ENCODE measurements at regions not wholly inside any gene's neighbourhood (a gene's known extent, or its start where the extent isn't known, plus 50 kb on each side); places are given as distances from the start of the nearest gene placed in this dataset.
"Not testable (repeated sequence)": the region's sequence is repeated elsewhere in the genome, so short reads cannot be mapped to it uniquely, and the experiment has no call there.

GRCh38 chr10:70991140-70992124 is 103.1 kb upstream of the PCBD1 start:
- DNase-seq, result no peak

GRCh38 chr10:70992436-70992835 is 104.1 kb upstream of the PCBD1 start:
- no peak for DNase-seq

GRCh38 chr10:70993051-70993450 is 104.7 kb upstream of the PCBD1 start:
- no peak for DNase-seq

GRCh38 chr10:70996549-70996948 is 108.2 kb upstream of the PCBD1 start:
- DNase-seq, result no peak

- DNase-seq, result no peak
Measured at GRCh38 chr10:70997236-70997635, 108.9 kb upstream of the PCBD1 start.

GRCh38 chr10:70998086-70998485 is 109.7 kb upstream of the PCBD1 start:
- DNase-seq, result no peak

GRCh38 chr10:71001470-71001869 is 113.1 kb upstream of the PCBD1 start:
- DNase-seq, result no peak

- no peak for DNase-seq
Measured at GRCh38 chr10:71004176-71005075, 116.1 kb upstream of the PCBD1 start.

- DNase-seq, result no peak
Measured at GRCh38 chr10:71005337-71006305, 117.3 kb upstream of the PCBD1 start.

- no peak for DNase-seq
Measured at GRCh38 chr10:71006506-71006905, 118.1 kb upstream of the PCBD1 start.

GRCh38 chr10:71007516-71007915 is 119.2 kb upstream of the PCBD1 start:
- DNase-seq, result no peak

GRCh38 chr10:71008150-71008549 is 119.8 kb upstream of the PCBD1 start:
- no peak for DNase-seq

GRCh38 chr10:71009126-71009525 is 120.8 kb upstream of the PCBD1 start:
- DNase-seq, result no peak

- no peak for DNase-seq
Measured at GRCh38 chr10:71010730-71011129, 122.4 kb upstream of the PCBD1 start.

GRCh38 chr10:71011141-71011540 is 122.8 kb upstream of the PCBD1 start:
- DNase-seq, result no peak

- no peak for DNase-seq
Measured at GRCh38 chr10:71014021-71014805, 125.8 kb upstream of the PCBD1 start.

- DNase-seq, result no peak
Measured at GRCh38 chr10:71015674-71016073, 127.3 kb upstream of the PCBD1 start.

- DNase-seq, result not testable (repeated sequence)
Measured at GRCh38 chr10:71020061-71020460, 131.7 kb upstream of the PCBD1 start.

- no peak for DNase-seq
Measured at GRCh38 chr10:71021402-71021801, 133.0 kb upstream of the PCBD1 start.

- DNase-seq, result no peak
Measured at GRCh38 chr10:71023704-71024283, 135.4 kb upstream of the PCBD1 start.

- DNase-seq, result no peak
Measured at GRCh38 chr10:71024490-71024889, 136.1 kb upstream of the PCBD1 start.

Measured in SHP77 treated with DMSO at 0.1 percent for 48 hours (cell line).